Posterior vena cava (tissue), 2 donors: ENCODE measurements at regions not wholly inside any gene's neighbourhood (a gene's known extent, or its start where the extent isn't known, plus 50 kb on each side); places are given as distances from the start of the nearest gene placed in this dataset.

Experiments used
- DNase-seq: peaks from one replicate; pipeline ENCODE4 v3.0.0-alpha.2; 2020; ENCODE audit warnings: low spot score
- intact Hi-C, 2 donors: fragments of 100-400 bp; cut with DNase I; formaldehyde crosslinking; loops; one replicate each; pipeline versions ENCODE4 v1.14.1 to v1.14.2; 2022 to 2023
- donor health status: DM: yes; HTN: yes; CAD: no.
- donor health status: DM: yes; HTN: yes; CAD: no.

DNA sequence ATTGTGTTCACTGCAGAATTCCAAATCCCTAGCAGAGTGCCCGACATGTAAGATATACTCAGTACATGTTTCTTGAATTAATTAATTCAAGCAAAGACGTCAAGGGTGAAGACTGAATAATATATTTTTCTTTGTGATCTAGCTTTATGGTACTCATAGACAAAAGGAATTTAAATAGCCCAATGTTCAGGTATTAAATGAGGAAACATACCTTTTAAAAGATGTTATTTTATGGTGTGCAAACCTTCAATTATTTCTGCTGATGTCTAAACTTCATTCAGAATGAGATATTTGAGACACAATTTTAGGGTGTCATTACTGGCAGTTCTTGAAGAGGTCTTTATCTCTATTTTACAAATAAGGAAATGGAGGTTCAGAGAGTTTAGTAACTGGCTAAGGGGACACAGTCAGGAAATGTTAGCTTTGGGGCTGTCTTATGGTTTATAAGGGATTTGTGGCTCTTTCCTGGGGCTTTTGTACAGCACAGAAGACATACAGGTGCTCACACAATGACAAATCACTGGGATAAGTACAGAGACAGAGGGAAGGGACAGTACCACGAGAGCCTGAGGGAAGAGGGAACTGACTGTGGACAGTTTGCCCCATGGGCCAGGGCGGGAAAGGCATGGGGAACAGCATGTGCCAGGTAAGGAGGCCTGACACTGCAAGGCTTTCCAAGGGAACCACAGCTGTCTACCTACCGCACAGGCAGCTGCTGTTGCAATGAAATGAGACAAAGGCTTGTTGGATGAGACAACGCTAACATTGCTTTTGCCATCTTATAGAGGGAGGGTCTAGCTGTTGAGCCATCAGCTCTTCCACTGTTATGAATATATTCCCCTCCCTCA, 155.3 kb downstream of the DDX1 start:
- no peak for DNase-seq
- intact Hi-C loops, result no loop called here

DNA sequence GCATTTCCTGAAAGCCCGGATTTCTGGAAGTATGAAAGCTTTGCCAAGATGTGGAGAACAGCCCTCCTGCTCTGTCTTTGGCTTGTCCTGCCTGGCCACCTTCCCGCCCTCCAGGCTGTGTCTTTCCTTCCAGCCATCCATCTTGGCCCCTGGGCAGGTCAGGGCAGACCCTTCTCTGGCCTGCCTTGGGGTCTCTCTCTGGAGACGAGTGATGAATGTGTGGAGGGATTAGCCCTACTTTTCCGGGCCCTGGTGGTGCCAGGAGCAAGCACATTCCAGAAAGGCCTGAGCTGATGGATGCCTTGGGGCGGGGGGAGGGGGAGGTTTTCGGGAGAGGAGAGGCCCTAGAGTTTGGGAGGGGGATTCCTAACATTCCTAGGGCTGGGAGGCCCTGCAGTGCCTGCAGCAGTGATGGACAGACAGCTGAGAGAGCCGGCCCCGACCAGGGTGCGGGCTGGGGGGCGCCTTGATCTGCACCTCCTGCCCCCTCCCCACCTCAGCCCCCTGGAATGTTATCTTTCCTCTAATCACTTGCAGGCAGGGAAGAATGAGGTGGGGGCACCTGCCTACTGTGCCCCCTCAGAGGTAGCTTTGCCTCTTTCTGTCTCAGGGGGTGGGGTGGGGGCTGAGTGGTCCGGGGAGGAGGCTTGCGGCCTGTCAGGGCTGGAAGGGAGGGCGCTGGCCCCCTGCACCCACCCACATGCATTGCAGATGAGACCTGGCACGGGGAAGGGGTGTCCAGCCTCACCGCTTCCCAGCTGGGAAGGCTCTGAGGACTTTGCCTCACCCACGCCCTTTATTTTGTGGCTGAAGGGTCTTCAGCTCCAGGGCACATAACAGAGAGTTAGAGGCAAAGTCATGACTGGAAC, 156.2 kb downstream of the DDX1 start:
- no peak for DNase-seq
- intact Hi-C loops, result no loop called here

DNA sequence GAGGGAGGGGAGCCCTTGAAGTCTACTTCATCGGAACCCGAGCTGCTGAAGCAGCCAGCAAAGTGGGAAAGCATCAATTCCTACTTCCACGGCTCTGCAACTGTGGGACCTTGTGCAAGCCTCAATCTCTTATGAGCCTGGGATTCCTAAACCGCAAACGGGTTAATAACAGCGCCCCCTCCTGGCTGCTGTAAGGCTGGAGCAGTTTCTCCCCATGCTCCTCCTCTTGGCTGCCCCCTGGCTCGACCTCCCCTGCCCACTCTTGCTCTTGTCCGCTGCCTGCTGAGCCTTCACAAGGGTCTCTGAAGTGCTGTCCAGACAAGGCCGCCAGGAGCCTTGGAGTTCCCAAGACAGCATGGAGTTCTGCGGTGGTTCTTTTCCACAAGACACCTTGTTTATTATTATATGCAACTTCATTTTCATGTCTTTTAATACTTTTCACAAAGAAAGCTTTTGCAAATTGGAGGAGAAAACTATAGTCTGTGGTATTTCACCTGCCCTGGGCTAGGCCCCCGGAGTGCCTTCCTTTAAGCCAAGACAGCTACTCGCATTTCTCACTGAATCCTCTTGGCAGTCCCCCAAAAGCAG, 157.2 kb downstream of the DDX1 start:
- no peak for DNase-seq
- intact Hi-C loops, result no loop called here

GRCh38 chr2:15749460-15750432, 158.1 kb downstream of the DDX1 start:
- intact Hi-C loops, result no loop called here
- no peak for DNase-seq

DNA sequence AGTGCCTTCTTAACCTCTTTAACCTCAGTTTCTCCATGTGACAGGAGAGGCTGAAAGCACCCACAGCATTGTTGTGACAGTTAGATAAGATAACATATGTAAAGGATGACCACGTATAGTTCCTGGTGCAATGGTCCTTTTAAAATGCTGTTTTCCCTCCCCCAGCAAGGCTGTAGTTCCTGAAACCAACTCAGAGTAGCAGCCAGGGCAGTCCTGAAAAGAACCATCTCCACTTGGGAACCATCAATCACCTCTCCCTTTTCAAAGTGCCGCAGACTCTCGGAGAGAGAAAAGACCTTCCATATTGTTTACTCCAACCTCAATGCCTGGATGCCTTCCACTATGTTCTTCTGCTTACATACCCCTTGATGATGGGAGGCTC, 158.8 kb downstream of the DDX1 start:
- intact Hi-C loops, result no loop called here
- no peak for DNase-seq

GRCh38 chr2:15750822-15751329, 159.2 kb downstream of the DDX1 start:
- intact Hi-C loops, result no loop called here
- no peak for DNase-seq

DNA sequence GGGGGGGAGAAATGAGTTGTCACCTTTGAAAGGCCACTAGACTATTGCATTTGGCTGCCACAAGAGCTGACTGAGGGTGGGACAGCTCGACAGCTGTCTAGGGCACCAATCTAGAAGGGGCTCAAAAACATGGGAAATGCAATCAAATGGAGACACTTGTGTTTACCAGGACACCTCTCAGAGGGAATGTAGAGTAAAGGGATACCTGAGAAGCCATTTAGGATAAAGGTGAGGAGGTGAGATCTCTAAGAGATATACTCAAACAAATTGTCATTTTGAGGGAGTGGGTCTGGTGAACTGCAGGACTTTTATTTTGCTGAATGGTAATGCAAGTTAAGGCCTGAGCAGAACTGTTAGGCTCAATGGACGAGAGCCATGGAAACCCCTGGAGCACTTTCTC, 159.8 kb downstream of the DDX1 start:
- no peak for DNase-seq
- intact Hi-C loops, result no loop called here

- intact Hi-C loops, result no loop called here
- no peak for DNase-seq
Measured at GRCh38 chr2:15752552-15753232, 161.0 kb downstream of the DDX1 start.

- intact Hi-C loops, result no loop called here
- no peak for DNase-seq
Measured at GRCh38 chr2:15753233-15753798, 161.6 kb downstream of the DDX1 start.

DNA sequence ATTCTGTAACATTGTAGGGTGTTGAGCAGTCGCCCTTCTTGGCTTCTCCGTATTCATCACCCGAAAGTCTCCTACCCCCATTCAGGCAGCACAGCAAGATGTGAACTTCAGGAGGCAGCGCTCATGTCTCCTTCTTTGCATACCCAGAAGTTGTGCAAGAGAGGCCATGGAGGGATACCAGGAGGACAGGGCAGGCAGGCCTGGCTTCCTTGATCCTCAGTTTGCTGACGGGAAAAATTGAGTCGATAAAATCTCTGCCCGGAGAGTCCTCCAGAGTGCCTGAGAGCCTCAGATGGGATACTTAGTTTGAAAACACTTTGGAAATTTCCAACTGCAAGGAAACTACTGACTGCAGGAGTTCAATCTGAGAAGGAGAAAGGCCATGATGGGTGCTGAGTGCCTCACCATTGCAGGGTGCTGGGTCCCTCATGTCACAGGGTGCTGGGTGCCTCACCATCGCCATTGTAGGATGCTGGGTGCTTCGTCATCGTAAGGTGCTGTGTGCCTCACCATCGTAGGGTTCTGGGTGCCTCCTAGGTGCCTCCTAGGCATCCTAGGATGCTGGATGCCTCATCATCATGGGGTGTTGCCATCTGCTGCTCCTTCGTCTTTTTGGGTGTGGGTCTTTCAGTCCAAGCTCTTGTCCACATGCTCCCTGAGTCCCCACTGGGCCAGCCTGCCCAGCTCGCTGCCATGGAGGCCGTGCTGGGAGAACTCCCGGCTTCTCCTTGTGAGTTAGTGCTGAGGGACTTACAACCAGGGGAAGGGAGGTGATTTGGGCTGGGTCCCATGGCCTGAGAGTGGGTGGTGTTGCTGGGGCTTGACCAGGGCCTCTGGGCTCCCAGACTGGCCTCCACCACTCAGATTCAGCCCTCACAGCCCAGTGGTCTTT, 162.4 kb downstream of the DDX1 start:
- intact Hi-C loops, result no loop called here
- no peak for DNase-seq

DNA sequence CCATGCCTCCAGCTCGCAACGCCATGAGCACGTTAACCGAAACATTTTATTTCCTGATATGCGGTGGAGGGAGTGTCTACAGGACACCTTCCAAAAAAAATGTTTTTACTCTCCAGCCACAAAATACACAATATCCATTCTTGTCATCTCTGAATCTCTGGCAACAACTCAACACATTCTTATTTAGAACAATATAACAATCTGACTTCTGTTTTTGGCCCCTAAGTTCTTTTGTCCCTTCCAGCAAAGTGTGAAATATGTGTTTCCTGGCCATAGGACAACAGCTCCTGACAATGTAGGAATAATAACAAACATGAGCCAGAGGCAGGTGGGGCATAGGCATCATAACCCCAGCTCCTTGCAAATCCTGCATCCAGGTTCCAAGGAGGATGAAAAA, 163.0 kb downstream of the DDX1 start:
- DNase-seq, result no peak
- intact Hi-C loops, result no loop called here

DNA sequence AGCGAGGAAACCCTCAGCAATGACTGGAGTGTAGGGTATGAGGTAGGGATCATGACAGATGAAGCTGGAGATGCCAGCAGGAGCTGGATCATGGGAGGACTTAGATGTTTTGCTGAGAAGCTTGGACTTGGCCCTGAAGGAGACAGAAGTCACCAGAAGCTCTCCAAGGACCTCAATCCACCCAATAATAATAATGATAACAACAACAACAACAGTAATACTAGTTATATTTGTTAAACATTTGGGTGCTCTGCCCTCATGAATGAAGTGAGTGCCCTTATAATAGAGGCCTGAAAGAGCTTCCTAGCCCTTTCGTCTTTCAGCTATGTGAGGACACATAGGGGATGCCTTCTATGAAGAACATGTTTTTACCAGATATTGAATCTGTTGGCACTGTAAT, 163.9 kb downstream of the DDX1 start:
- no peak for DNase-seq
- intact Hi-C loops, result no loop called here

DNA sequence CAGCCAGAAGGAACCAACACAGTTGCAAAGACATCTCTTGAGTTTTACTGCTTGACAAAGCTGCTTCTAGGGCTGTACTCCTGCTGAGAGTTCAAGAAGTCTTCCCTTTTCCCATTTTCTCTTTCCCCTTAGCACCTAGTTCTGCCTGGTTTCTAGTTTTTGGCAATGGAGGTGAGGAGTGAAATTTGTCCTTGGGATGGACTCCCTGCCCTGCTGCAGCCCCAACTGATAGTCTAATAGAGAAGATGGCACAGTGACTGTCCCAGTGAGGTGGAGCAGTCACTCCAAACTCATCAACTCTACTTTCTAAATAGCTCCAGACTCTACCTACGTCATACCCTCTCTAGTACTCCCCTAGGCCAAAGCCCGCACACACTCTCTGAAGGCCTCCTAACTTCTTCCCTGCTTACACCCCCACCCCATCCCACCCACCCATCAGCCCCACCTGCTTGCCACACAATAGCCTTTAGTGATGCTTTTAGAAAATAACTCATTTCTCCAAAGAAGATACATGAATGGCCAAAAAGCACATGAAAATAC, 164.4 kb downstream of the DDX1 start:
- intact Hi-C loops, result no loop called here
- DNase-seq, result no peak

DNA sequence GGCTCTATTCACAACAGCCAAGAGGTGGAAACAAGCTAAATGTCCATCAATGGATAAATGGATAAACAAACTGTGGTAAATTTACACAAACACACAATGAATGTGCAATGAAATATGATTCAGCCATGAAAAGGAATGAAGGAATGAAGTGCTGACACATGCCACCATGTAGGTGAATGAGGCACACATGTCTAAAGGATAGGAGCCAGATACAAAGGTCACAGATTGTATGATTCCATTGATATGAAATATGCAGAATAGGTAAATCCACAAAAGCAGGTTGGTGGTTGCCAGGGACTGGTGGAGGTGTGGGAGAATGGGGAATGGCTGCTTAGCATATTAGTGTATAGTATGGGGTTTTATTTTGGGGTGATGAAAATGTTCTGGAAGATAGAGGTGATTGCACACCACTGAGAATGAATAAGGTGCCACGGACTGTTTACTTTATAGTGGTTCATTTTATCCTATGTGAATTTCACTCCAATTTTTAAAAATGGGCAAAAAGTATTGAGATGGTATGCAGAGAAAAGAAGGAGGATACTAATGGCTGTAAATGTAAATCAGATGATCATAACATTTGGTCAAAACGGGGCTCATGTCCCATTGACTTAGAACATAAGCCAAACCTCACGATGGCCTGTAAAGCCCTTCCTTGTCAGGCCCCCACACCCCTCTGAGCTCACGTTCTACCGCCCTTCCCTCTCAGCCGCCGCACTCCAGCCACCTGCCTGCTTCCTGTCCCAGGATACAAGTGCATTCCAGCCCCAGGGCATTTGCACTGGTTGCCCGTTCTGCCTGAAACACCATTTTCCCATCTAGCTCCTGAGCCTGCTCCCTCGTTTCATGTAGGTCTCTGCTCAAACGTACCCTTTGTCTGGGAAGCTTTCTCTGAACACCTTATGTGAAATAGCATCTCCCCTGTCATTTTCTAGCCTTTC, 165.5 kb downstream of the DDX1 start:
- intact Hi-C loops, result no loop called here
- DNase-seq, result no peak

DNA sequence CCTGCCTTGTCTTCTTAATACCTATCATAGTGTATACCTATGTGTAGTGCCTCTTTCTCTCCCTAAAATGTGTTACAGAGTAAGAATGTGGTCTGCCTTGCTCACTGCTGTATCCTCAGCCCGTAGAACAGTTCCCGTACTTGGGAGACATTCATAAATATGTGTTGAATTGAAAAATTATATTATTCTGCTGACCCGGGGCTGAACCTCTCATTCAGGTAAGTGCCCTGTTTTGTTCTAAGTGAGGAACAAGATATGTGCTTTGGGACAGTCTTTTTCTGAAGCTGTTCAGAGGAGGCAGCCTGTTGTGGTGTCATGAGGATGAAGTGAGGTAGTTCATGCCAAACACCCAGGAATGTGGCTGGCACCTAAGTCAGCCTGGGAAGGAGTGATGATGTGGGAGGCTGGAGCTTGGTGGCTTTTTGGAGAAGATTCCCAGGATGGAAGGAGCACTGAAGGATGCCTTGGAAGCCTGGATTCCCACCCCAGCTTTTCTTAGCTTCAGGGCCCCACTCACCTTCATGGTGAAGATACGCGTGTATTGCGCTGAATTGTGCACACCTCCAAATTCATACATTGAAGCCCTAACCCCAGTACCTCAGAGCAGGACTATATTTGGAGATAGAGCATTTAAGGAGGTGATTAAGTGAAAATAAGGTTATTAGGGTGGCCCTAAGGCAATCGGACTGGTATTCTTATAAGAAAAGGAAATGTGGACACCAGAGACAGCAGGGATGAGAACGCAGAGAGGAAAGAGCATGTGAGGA, 166.3 kb downstream of the DDX1 start:
- DNase-seq, result no peak
- intact Hi-C loops, result no loop called here
